HL-60 (cell line): ENCODE measurements at regions not wholly inside any gene's neighbourhood (a gene's known extent, or its start where the extent isn't known, plus 50 kb on each side); places are given as distances from the start of the nearest gene placed in this dataset.
"Not testable (repeated sequence)": the region's sequence is repeated elsewhere in the genome, so short reads cannot be mapped to it uniquely, and the experiment has no call there.

ENCODE experiments used
- DNase-seq, 2 experiments: peaks; one replicate each; pipeline ENCODE4 v3.0.0-alpha.2; 2010 to 2020; ENCODE audit warnings: low read depth in 1 of 2, low spot score in 1 of 2
- H3K27ac ChIP-seq: fragments of 250-450 bp; sonication (Bioruptor Pico); replicated peaks from 2 replicates; pipeline ENCODE4 v1.5.1; 2020; ENCODE audit warnings: mild to moderate bottlenecking, moderate library complexity
- H3K27me3 ChIP-seq: fragments of 250-450 bp; sonication (Bioruptor Pico); 2 replicates; pipeline ENCODE4 v1.5.1; 2021; ENCODE audit warnings: mild to moderate bottlenecking, moderate library complexity; ENCODE audit not compliant: insufficient read depth, poor library complexity, severe bottlenecking
- H3K4me3 ChIP-seq: replicated peaks from 2 replicates; pipeline ENCODE4 v1.5.1; 2011; ENCODE audit warnings: mild to moderate bottlenecking, control low read depth, low read length; ENCODE audit not compliant: insufficient read depth
- CTCF ChIP-seq: IDR thresholded peaks from one replicate; pipeline ENCODE4 v1.5.1; 2011; ENCODE audit warnings: low read length, control low read depth, inconsistent platforms; ENCODE audit not compliant: insufficient read depth
- GABPA ChIP-seq: IDR thresholded peaks from 2 replicates; pipeline ENCODE4 v1.6.1; 2012; ENCODE audit warnings: low read depth
- POLR2AphosphoS5 ChIP-seq: IDR thresholded peaks from 2 replicates; pipeline ENCODE4 v1.6.1; 2012; ENCODE audit warnings: low read depth
- REST ChIP-seq: IDR thresholded peaks from 2 replicates; pipeline ENCODE4 v1.6.1; 2012; ENCODE audit warnings: low read depth; ENCODE audit not compliant: insufficient replicate concordance
- SPI1 ChIP-seq: IDR thresholded peaks from 2 replicates; pipeline ENCODE4 v1.6.1; 2012; ENCODE audit warnings: low read depth, mild to moderate bottlenecking, borderline replicate concordance

- no peak for DNase-seq
- Histone ChIP-seq H3K27me3 (no peaks in the 10 kb centered on the region), H3K4me3 (no peak overlapping the region), H3K27ac (no peak overlapping the region)
- no peak for TF ChIP-seq REST
- TF ChIP-seq POLR2AphosphoS5 = no peak
- TF ChIP-seq SPI1 = no peak
- TF ChIP-seq GABPA = no peak
Observed at GRCh38 chrX:106284431-106285025, 116.4 kb downstream of the PWWP3B start.

GRCh38 chrX:106286053-106286650 is 118.0 kb downstream of the PWWP3B start:
- Histone ChIP-seq H3K27ac (no peak overlapping the region), H3K4me3 (no peak overlapping the region), H3K27me3 (no peaks in the 10 kb centered on the region)
- TF ChIP-seq SPI1 = no peak
- TF ChIP-seq CTCF = no peak
- TF ChIP-seq GABPA = no peak
- no peak for TF ChIP-seq POLR2AphosphoS5
- no peak for TF ChIP-seq REST
- DNase-seq = no peak

- H3K4me3 ChIP-seq, H3K27ac ChIP-seq, DNase-seq, H3K27me3 ChIP-seq: not testable (repeated sequence)
Observed at GRCh38 chrX:106290778-106291177, 122.7 kb downstream of the PWWP3B start.

GRCh38 chrX:106291779-106292390 is 123.8 kb downstream of the PWWP3B start:
- not testable (repeated sequence) for DNase-seq, H3K27me3 ChIP-seq, H3K4me3 ChIP-seq, H3K27ac ChIP-seq

- DNase-seq = no peak
- no peak overlapping the region for H3K4me3 ChIP-seq
Observed at GRCh38 chrX:106300239-106300638, 132.1 kb downstream of the PWWP3B start.

More at GRCh38 chrX:106300239-106300638, 132.1 kb downstream of the PWWP3B start:
- TF ChIP-seq REST = no peak
- TF ChIP-seq CTCF = no peak
- TF ChIP-seq SPI1 = no peak
- no peak for TF ChIP-seq POLR2AphosphoS5
- H3K27ac ChIP-seq = no peak overlapping the region
- no peaks in the 10 kb centered on the region for H3K27me3 ChIP-seq
